HG03060 (cell line): ENCODE measurements at regions not wholly inside any gene's neighbourhood (a gene's known extent, or its start where the extent isn't known, plus 50 kb on each side); places are given as distances from the start of the nearest gene placed in this dataset.
"Not testable (repeated sequence)": the region's sequence is repeated elsewhere in the genome, so short reads cannot be mapped to it uniquely, and the experiment has no call there.

Experiments used
- ATAC-seq: cut with Tn5 transposase; IDR thresholded peaks from one replicate; pipeline ENCODE4 v1.9.1; 2021; ENCODE audit warnings: low read depth, moderate number of reproducible peaks; ENCODE audit not compliant: unreplicated experiment

DNA sequence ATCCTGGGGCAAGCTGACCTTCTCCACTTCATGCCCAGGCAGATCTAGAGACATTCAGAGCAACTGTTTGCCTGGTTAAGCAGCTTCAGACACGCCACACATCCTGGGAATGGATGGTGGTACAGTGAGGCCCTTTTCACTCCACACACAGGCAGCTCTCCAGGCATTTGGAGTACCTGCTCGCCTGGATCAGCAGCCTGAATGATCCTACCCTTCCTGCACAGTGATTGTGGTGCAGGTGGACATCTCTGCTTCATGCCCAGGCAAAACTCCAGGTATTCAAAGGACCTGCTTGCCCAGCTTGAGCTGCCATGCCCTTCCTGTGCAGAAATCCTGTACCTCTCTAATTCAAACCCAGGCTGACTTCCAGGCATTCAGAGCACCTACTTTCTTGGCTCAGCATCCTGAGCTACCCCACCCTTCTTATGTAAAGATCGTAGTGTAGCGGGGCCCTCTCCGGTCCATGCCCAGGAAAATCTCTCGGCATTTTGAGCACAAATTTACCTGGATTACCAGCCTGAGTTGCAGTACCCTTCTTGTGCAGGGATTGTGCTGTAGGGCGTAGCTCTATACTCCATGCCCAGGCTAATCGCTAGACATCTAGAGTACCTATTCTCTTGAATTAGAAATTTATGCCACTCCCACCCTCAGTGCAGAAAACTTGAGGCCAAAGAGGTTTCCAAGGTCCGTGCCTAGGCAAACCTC is 972.8 kb downstream of the ANKRD7 start:
- no peak for ATAC-seq

GRCh38 chr7:119197877-119198527 is 973.5 kb downstream of the ANKRD7 start:
- ATAC-seq: peak; percentile 63

DNA sequence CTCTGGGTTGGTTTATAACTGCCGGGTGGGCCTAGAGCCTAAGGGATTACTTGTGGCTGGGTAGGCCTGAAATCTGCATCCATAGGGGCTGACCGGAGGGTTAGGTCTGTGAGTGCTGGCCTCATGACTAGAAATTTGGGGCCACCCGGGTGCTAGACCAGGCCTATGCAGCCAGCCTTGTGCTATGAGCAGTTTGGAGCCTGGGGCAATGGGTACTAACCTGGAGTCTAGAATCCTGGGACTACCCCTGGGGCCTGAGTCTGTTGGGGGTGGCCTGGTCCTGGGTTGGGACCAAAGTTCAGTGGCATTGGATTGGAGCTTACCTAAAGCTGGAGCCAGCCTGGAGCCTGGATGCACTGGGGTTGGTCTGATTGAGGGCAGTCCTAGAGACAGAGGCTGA is 995.2 kb downstream of the ANKRD7 start:
- ATAC-seq: no peak

- ATAC-seq: no peak
Observed at GRCh38 chr7:119223930-119224329, 999.4 kb downstream of the ANKRD7 start.

- no peak for ATAC-seq
Observed at GRCh38 chr7:119228482-119228881, 1004.0 kb downstream of the ANKRD7 start.

DNA sequence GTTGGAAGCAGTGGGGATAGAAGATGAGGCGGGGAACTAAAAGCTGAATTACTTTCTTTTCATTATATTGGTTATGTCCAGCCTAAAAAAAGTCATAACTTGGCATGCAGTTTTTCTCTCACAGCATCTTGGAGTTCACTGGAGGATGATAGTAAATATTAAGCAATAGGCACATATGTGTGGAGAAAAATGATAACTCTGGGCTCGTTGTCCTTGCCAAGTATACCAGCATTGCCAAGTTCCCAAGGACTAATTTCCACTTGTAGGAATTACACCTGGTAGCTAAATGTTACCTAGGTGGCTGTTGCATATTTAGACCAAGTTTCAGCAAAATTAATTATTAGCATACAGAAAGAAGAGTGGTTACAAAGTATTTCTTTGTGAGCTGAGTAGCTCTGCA is 1007.6 kb downstream of the ANKRD7 start:
- ATAC-seq: no peak

DNA sequence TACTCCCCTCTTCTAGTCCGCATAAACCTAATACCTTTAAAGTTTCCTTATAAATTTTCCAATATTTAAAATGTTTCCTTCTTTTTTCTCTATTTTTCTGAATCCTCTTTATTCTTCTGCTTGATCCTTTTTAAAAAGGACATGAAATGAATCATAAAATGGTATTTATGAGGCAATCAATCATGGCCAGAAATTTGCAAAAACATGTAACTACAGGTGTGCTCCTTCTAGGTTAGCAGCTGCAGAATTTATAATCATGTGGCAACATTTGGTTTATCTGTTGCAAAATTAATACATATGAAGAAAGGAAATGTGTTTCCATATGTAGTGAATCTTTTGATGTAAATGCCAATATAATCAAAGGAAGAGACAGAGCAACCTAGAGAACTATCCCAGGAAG is 1008.5 kb downstream of the ANKRD7 start:
- ATAC-seq: no peak

DNA sequence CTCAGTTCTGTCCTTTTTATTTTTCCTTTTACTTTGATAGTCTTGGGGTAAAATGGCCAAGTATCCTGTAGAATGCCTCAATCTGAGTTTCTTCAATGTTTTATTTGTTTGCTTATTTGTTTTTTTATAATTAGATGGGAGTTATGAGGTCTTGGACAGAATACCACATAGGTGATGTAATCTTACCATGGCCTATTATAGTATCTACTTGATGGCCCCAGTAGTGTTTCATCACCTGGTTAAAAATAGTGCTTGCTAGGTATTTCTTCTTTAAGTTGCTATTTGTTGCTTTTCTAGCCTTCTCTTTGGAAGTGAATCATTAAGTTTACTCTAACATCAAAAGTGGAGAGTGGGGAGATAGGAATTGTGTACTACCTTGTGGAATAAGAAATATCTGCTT is 1020.0 kb upstream of the KCND2 start:
- no peak for ATAC-seq

DNA sequence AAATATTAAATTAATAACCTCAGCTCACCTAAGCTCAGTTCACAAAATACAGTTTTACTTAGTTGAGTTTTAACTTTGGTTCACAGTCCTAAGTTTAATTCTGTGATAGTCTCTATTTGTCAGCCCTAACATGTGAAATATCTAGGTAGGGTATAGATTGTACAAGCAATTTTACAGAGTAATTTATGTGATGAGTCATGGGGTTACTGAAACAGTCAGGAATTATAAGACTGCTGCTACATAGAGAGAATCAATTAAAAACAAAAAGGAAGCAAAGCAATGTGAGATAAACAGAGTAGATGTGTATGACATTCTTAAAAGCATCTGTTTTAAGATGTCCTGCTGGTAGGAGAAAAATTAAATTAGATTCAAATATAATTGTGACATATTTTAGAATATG is 1018.2 kb upstream of the KCND2 start:
- no peak for ATAC-seq

GRCh38 chr7:119256001-119256400 is 1017.0 kb upstream of the KCND2 start:
- no peak for ATAC-seq

DNA sequence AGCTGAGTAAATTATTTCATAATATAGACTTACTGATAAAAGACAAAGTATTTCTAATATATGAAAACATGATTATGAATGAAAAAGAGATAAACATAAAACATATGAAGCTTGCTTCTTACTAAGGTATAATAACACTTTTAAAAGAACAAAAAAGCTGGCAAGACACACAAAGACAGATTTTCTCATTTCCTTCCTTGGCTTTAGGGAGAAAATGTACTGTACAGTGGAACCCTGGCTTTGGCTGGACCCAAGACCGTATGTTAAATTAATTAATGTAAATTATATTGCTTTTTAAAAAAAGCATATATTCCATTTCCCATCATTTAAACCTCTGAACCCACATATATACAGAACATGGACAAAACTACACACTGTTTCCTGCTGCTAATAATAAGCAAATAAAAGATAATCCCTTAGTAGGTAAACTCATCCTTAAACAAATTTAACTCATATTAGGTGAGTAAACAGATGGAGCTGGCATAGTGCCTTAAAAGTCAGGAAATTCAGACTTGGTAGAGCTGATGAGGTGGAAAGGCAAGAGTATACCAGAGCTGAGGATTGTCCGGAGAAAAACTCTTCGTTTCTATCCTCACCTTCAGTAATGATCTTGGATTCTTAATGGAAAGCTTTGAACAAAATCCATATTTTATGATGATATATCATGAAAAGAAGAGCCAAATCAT is 1016.4 kb upstream of the KCND2 start:
- no peak for ATAC-seq

DNA sequence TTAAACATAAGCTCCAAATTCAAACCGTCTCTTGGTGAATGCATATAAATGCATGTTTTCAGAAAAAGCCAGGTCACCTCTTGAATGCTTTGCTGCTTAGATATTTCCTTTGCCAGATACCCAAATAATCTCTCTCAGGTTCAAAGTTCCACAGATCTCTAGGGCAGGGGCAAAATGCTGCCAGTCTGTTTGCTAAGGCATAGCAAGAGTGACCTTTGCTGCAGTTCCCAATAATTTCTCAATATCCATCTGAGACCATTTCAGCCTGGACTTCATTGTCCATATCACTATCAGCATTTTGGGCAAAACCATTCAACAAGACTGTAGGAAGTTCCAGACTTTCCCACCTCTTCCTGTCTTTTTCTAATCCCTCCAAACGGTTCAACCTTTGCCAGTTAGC is 1006.2 kb upstream of the KCND2 start:
- ATAC-seq: not testable (repeated sequence)

- ATAC-seq: peak; percentile 97
Observed at GRCh38 chr7:119270045-119270464, 1002.9 kb upstream of the KCND2 start.

DNA sequence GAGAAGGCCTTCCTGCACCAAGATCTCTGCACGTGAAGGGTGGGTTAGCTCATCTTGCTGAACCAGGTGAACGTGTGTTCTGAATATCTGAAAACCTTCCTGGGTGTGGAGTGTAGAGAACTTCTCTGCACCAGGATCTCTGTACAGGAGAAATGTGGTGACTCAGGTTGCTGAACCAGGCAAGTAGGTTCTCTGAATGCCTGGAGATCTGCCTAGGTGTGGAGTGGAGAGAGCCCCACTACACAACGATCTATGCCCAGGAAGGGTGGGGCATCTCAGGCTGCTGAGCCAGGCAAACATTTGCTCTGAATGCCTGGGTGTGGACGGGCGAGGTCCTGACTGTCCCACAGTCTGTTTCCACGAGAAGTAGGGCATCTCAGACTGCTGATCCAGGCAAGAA is 1002.3 kb upstream of the KCND2 start:
- ATAC-seq: no peak

DNA sequence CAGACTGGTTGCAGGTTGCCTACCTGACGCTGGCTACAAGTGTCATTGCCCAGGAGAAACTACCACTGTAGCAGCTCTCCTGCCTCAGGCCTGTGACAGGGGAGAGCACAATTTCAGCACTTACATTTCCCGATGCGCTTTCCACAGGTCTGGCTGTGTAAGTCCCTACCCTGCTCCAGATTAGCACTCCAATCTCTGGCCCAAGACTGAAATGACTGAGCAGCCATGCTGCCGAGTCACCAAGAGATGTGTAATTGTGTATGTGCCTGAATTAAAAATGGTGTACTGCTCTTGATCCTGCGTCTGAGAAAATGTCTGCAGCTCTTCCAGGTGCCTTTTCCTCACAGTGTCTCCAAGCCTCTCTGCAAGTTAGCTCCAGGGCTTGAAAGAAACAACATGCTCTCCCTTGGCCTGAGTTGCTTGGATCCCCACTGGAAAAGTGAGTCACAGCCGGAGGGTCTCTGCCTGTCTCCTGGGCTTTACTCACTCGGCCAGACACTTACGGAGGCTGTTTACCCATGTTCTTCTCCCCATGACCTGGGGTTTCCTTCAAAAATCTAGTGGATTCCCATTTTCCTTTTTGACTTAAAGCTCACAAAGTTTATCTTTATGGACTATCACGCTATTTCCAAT is 1001.7 kb upstream of the KCND2 start:
- no peak for ATAC-seq

DNA sequence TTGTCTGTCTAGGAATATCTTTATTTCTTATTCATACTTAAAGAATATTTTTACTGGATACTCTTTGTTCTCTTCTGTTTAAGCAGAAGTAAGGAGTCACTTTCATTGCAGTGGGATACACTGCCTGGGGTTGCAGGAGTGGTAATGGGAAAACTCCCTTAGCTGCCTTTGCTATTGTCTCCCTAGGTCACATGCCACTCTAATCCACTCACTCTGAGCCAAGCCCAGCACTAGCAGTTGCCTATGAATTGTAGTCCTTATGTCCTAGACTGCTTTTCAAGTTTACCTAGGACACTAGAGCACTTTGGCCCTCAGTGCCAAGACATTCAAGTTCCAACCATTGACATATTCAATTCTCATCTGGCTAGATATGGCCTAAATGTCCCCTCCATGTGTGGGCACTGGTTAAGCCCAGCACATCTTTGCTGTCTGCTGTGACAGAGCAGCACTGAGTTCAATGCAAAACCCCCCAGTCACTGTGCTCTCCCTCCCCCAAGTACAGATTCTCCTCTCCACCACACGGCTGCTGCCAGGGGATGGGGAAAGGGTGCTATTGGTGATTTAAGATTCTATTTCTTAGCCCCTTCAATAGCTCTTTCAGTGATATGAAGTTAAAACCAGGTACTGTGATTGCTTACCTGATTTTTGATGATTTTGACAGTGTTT is 991.7 kb upstream of the KCND2 start:
- ATAC-seq: no peak

DNA sequence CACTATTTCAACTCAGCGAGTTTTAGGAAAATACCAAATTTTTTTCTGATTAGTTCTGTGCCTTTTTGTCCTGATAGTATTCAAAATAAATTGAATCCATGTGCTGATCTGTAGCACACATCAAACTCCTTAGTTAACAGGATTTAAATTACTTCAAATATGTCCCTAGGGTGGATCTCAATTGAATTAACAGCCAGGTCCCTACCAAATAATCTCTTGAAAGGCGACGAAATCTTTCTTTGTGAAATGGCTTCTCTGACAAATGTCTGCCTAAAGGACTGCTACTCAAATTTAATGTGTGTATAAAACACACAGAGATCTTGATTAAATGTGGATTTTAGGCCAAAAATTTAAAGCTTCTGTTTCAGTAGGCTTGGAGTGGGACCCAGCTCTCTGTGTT is 989.6 kb upstream of the KCND2 start:
- ATAC-seq: no peak

DNA sequence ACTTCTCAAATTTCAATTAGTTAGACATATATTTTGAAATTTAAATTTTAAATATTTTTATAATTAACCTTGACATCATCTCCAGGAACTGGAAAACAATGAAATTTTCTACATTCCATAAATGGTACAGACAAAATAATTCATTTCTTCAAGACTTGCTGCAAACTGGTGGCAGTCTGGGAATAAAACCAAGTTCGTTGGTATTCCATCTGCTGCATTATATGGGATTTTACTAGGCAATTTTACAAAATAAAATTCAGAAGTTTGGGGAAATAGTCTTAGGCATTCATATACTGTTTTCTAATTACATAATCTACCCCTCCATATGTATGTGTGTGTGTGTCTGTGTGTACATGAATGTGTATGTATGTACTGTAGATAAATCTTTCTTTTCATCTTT is 984.6 kb upstream of the KCND2 start:
- no peak for ATAC-seq

DNA sequence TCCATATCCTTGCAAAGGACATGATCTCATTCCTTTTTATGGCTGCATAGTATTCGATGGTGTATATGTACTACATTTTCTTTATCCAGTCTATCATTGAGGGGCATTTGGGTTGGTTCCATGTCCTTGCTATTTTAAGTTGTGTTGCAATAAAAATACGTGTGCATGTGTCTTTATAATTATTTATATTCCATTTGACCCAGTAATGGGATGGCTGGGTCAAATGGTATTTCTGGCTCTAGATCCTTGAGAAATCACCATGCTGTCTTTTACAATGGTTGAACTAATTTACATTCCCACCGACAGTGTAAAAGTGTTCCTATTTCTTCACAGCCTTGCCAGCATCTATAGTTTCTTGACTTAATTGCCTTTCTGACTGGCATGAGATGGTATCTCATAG is 972.6 kb upstream of the KCND2 start:
- ATAC-seq: not testable (repeated sequence)

DNA sequence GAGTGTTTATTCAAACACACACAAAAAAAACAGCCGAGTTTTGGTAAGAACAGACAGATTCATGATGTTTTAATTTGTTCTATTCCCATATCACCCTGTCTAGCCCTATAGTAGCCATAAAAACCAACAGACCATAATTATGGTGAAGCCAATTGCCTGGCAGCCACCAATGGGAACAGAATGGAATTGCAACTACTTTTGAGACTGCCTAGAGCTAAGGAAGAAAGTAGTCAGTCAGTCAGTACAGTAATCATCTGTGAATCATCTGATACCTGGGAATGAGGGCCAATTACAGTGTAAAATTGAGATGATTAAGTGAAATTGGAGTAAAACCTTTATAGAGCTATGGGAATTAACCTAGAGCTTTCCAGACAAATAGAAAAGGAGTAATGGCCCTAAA is 952.7 kb upstream of the KCND2 start:
- ATAC-seq: no peak

GRCh38 chr7:119329715-119330114 is 943.3 kb upstream of the KCND2 start:
- ATAC-seq: no peak
